Liver (tissue), 3 donors: ENCODE measurements at regions not wholly inside any gene's neighbourhood (a gene's known extent, or its start where the extent isn't known, plus 50 kb on each side); places are given as distances from the start of the nearest gene placed in this dataset.

Experiments
- EGR1 ChIP-seq, 2 donors: IDR thresholded peaks; 2 replicates each; pipeline ENCODE4 v1.6.1; 2016 to 2018; ENCODE audit warnings: antibody characterized with exemption in 2 of 2, low read depth in 2 of 2
- TF ChIP-seq, protein P1 (sequence below): fragments of 150-350 bp; IDR thresholded peaks from 2 replicates; pipeline ENCODE4 v1.5.1; 2017; ENCODE audit warnings: improper control_type of control experiment, low read depth, low read length; ENCODE audit not compliant: missing input control
- donor health status: healthy.
- donor health status: healthy.

DNA sequence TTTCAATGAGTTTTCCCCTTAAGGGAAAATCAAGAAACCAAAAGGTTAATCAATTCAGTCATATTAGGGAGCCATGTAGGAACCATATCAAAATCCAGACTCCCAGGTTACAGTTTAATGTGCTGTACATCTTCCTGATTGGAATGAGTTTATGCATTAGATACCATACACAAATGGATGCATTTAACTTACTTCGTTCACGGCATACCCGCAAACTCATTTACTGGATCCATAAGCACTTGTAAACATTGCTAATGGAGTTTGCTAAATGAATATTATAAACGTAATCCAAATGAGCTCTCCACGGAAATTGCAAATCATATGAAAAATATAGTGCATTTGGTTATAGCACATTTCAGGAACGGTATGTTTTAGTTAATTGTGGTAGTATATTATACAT is 228.9 kb upstream of the G2E3 start:
- TF ChIP-seq, protein P1, sequence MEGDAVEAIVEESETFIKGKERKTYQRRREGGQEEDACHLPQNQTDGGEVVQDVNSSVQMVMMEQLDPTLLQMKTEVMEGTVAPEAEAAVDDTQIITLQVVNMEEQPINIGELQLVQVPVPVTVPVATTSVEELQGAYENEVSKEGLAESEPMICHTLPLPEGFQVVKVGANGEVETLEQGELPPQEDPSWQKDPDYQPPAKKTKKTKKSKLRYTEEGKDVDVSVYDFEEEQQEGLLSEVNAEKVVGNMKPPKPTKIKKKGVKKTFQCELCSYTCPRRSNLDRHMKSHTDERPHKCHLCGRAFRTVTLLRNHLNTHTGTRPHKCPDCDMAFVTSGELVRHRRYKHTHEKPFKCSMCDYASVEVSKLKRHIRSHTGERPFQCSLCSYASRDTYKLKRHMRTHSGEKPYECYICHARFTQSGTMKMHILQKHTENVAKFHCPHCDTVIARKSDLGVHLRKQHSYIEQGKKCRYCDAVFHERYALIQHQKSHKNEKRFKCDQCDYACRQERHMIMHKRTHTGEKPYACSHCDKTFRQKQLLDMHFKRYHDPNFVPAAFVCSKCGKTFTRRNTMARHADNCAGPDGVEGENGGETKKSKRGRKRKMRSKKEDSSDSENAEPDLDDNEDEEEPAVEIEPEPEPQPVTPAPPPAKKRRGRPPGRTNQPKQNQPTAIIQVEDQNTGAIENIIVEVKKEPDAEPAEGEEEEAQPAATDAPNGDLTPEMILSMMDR, result no peak
- TF ChIP-seq EGR1 (IDR thresholded peaks at IDR 0.05; ENCODE audit: low read depth in 2 of 2), result no peak
